Activated T-cell treated with anti-CD3 and anti-CD28 coated beads, Interleukin-2, amount 50 U/mL, for 72 hours (primary cell): ENCODE measurements at regions not wholly inside any gene's neighbourhood (a gene's known extent, or its start where the extent isn't known, plus 50 kb on each side); places are given as distances from the start of the nearest gene placed in this dataset.
"Not testable (repeated sequence)": the region's sequence is repeated elsewhere in the genome, so short reads cannot be mapped to it uniquely, and the experiment has no call there.

Experiments
- ATAC-seq, 2 donors: fragments of 150-1000 bp; cut with Tn5 transposase; replicated peaks in 1 of 2; 2 replicates each; pipeline ENCODE4 v1.10.0; 2021; ENCODE audit warnings: moderate library complexity in 2 of 2, mild to moderate bottlenecking in 1 of 2
- DNase-seq, 2 donors: peaks; one replicate each; pipeline ENCODE4 v3.0.0; 2021 to 2022; ENCODE audit warnings: mixed read lengths in 1 of 2
- H3K27ac Mint-ChIP-seq: one replicate; pipeline ENCODE4 v1.8.0; 2022; ENCODE audit warnings: mild to moderate bottlenecking, moderate library complexity, mixed read lengths
- H3K27me3 Mint-ChIP-seq: one replicate; pipeline ENCODE4 v1.8.0; 2022; ENCODE audit warnings: low read depth, mixed read lengths
- H3K36me3 Mint-ChIP-seq, 2 donors: one replicate each; pipeline ENCODE4 v1.8.0; 2022; ENCODE audit warnings: mixed read lengths in 2 of 2, mild to moderate bottlenecking in 1 of 2; ENCODE audit not compliant: insufficient read depth in 2 of 2
- H3K4me1 Mint-ChIP-seq: one replicate; pipeline ENCODE4 v1.8.0; 2022; ENCODE audit warnings: low read depth, mixed read lengths
- H3K4me3 Mint-ChIP-seq, 2 donors: one replicate each; pipeline ENCODE4 v1.8.0; 2022; ENCODE audit warnings: mild to moderate bottlenecking in 2 of 2, mixed read lengths in 2 of 2, moderate library complexity in 2 of 2
- H3K9me3 Mint-ChIP-seq, 2 donors: one replicate each; pipeline ENCODE4 v1.8.0; 2022; ENCODE audit warnings: mixed read lengths in 2 of 2

GRCh38 chr6:9138936-9139335 is 703.6 kb upstream of the SLC35B3 start:
- DNase-seq (no peak), ATAC-seq (no peak)
- H3K36me3 Mint-ChIP-seq = no peaks in the 10 kb centered on the region
- no peaks in the 10 kb centered on the region for H3K27me3 Mint-ChIP-seq
- H3K4me3 Mint-ChIP-seq = no peak overlapping the region
- no peak overlapping the region for H3K27ac Mint-ChIP-seq
- H3K4me1 Mint-ChIP-seq = no peaks in the 10 kb centered on the region
- peaks cover 2 to 9% of the 10 kb centered on the region in 2 donors for H3K9me3 Mint-ChIP-seq

DNA sequence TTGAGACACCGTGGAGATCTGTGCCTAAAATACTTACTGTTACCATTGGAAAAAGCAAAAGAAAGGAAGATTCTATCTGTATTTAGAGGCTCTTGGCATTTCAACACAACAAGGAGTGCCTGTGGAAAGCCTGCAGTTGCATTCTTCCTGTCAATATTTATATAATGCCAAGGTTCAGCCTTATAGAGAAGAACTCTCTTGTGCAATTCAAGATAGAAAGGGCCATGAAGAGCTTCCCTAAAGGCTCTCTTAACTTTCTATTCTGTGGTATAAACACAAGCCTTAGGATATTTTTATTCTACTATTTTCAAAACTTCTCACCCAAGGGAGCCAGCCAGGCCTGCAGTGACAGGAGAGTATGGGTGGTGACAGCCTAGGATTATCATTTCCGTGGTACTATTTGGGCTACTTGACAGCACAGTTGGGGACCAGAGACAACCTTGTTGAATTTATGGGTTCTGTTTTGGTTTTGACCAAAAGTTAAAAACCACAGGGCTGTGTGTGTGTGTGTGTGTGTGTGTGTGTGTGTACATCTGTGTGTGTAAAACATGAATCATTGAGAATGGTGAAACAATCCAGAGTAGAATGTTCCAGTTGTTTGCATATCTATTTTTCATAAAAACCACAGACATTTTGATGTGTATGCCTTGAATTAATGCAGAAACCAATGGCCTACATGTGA is 700.9 kb upstream of the SLC35B3 start:
- Mint-ChIP-seq H3K9me3 (peaks cover 2 to 9% of the 10 kb centered on the region in 2 donors), H3K27me3 (no peaks in the 10 kb centered on the region), H3K4me1 (no peaks in the 10 kb centered on the region), H3K36me3 (no peaks in the 10 kb centered on the region), H3K4me3 (no peak overlapping the region), H3K27ac (no peak overlapping the region)
- DNase-seq (no peak), ATAC-seq (no peak)

GRCh38 chr6:9131616-9132015 is 696.3 kb upstream of the SLC35B3 start:
- Mint-ChIP-seq H3K4me1 (no peaks in the 10 kb centered on the region), H3K36me3 (no peaks in the 10 kb centered on the region), H3K4me3 (no peak overlapping the region), H3K9me3 (peaks cover 0 to 1% of the 10 kb centered on the region in 2 donors), H3K27me3 (no peaks in the 10 kb centered on the region), H3K27ac (no peak overlapping the region)
- DNase-seq = no peak
- no peak for ATAC-seq

DNA sequence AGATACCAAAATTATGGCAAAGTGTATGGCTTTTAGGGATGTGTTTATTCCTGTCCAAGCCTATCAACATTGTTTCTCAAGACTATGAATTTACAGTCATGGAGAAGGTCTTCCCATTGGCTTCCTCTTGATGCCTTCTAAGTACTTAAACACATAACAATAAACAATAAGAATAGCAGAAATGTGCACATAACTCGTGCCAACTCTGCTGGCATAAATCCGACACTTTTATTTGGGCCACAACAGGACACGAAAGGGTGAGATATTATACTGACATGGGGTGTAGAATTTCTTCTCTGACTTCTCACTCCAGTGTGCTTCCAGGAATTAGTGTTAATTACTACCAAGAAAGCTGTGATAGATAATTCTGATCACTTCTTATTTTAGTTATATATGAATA is 695.9 kb upstream of the SLC35B3 start:
- DNase-seq (no peak), ATAC-seq (no peak)
- H3K36me3 Mint-ChIP-seq = no peaks in the 10 kb centered on the region

DNA sequence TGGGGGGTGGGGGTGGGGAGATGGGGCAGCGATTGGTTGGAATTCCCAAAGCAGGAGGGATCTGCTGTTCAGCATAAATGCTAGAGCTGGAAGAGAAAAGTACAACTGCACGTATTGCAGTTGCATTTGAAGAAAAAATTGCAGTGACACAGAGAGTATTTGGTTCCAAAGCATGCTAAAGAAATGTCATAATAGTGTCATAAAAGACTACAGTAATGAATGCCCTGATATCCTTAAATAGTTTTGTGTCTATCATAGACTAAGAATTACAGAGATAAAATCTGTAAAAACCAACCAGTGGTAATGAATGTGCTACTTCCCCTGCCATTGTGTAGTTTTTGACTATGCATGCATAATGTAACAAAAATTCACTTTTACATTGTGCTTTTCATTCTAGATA is 693.6 kb upstream of the SLC35B3 start:
- Mint-ChIP-seq H3K9me3 (peaks cover 0 to 1% of the 10 kb centered on the region in 2 donors), H3K4me1 (no peaks in the 10 kb centered on the region), H3K27ac (no peak overlapping the region), H3K27me3 (no peaks in the 10 kb centered on the region), H3K4me3 (no peak overlapping the region), H3K36me3 (no peaks in the 10 kb centered on the region)
- no peak for ATAC-seq
- no peak for DNase-seq

More for the DNA sequence above, 695.9 kb upstream of the SLC35B3 start:
- Mint-ChIP-seq H3K4me3 (no peak overlapping the region), H3K4me1 (no peaks in the 10 kb centered on the region), H3K27ac (no peak overlapping the region), H3K27me3 (no peaks in the 10 kb centered on the region), H3K9me3 (peaks cover 0 to 1% of the 10 kb centered on the region in 2 donors)

GRCh38 chr6:9126878-9127560 is 691.7 kb upstream of the SLC35B3 start:
- Mint-ChIP-seq H3K27ac (peak overlapping the region; percentile 42), H3K4me3 (no peak overlapping the region), H3K4me1 (no peaks in the 10 kb centered on the region), H3K36me3 (no peaks in the 10 kb centered on the region), H3K27me3 (no peaks in the 10 kb centered on the region), H3K9me3 (peaks cover 0 to 1% of the 10 kb centered on the region in 2 donors)
- ATAC-seq = no peak
- DNase-seq = no peak

GRCh38 chr6:9126034-9126433 is 690.7 kb upstream of the SLC35B3 start:
- H3K9me3 Mint-ChIP-seq, H3K27ac Mint-ChIP-seq, ATAC-seq, DNase-seq, H3K27me3 Mint-ChIP-seq, H3K4me3 Mint-ChIP-seq, H3K36me3 Mint-ChIP-seq, H3K4me1 Mint-ChIP-seq: not testable (repeated sequence)

DNA sequence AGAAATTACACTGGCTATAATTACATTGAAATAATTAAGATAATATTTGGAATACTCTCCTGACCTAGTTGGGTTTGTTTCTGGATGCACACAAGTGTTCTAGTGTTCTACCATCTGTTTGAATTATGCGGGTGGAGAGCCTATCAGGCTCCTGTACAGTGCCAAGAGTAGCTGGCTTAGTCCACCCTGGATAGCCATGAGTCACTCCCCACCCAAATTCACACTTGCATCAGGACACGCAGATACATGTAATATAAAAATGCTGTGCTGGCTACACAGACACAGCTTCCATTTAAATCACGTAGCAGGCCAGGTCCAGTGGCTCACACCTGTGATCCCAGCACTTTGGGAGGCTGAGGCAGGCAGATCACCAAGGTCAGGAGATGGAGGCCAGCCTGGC is 686.2 kb upstream of the SLC35B3 start:
- ATAC-seq = no peak
- H3K27ac Mint-ChIP-seq = no peak overlapping the region
- no peaks in the 10 kb centered on the region for H3K4me1 Mint-ChIP-seq
- no peaks in the 10 kb centered on the region for H3K27me3 Mint-ChIP-seq
- H3K4me3 Mint-ChIP-seq = no peak overlapping the region
- H3K36me3 Mint-ChIP-seq = no peaks in the 10 kb centered on the region
- no peaks in the 10 kb centered on the region for H3K9me3 Mint-ChIP-seq
- DNase-seq = no peak

GRCh38 chr6:9116026-9116425 is 680.7 kb upstream of the SLC35B3 start:
- ATAC-seq = no peak
- H3K4me1 Mint-ChIP-seq = no peaks in the 10 kb centered on the region
- no peaks in the 10 kb centered on the region for H3K27me3 Mint-ChIP-seq
- no peak overlapping the region for H3K27ac Mint-ChIP-seq
- no peaks in the 10 kb centered on the region for H3K9me3 Mint-ChIP-seq
- H3K36me3 Mint-ChIP-seq = no peaks in the 10 kb centered on the region
- no peak for DNase-seq
- no peak overlapping the region for H3K4me3 Mint-ChIP-seq

DNA sequence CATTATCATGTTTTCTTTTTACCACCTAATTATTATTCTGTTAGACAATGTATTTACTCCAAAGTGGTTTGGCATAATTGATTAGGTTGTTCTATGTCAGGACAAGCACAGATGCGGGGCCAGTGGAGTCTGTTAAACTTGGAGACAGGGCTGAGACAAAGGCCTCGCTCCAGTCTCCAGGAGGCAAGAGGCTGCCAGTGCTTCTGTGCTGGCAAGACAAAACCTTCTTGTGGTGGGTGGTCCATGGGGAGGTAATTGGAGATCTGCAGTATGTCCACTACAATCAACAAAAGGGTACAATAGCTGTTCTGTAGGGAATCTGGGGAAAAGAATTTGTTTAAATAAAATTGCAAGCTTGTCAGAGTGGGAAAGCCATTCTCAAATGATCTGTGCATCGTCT is 677.2 kb upstream of the SLC35B3 start:
- ATAC-seq = no peak
- H3K4me1 Mint-ChIP-seq = no peaks in the 10 kb centered on the region

GRCh38 chr6:9103876-9104521 is 668.7 kb upstream of the SLC35B3 start:
- peaks cover 4 to 8% of the 10 kb centered on the region in 2 donors for H3K9me3 Mint-ChIP-seq
- H3K4me3 Mint-ChIP-seq = no peak overlapping the region
- H3K27me3 Mint-ChIP-seq = no peaks in the 10 kb centered on the region
- ATAC-seq (no peak), DNase-seq (no peak)
- H3K27ac Mint-ChIP-seq = no peak overlapping the region
- no peaks in the 10 kb centered on the region for H3K4me1 Mint-ChIP-seq
- no peaks in the 10 kb centered on the region for H3K36me3 Mint-ChIP-seq

More for the DNA sequence above, 677.2 kb upstream of the SLC35B3 start:
- H3K27ac Mint-ChIP-seq = no peak overlapping the region
- no peaks in the 10 kb centered on the region for H3K36me3 Mint-ChIP-seq
- H3K27me3 Mint-ChIP-seq = no peaks in the 10 kb centered on the region
- DNase-seq = no peak
- no peak overlapping the region for H3K4me3 Mint-ChIP-seq
- H3K9me3 Mint-ChIP-seq = no peaks in the 10 kb centered on the region

GRCh38 chr6:9101920-9102319 is 666.6 kb upstream of the SLC35B3 start:
- Mint-ChIP-seq H3K27me3 (no peaks in the 10 kb centered on the region), H3K4me3 (no peak overlapping the region), H3K27ac (no peak overlapping the region), H3K36me3 (no peaks in the 10 kb centered on the region), H3K9me3 (peaks cover 4 to 8% of the 10 kb centered on the region in 2 donors), H3K4me1 (no peaks in the 10 kb centered on the region)
- ATAC-seq = no peak
- DNase-seq = no peak

GRCh38 chr6:9100869-9101580 is 665.7 kb upstream of the SLC35B3 start:
- Mint-ChIP-seq H3K27me3 (no peaks in the 10 kb centered on the region), H3K36me3 (no peaks in the 10 kb centered on the region), H3K9me3 (peaks cover 4 to 8% of the 10 kb centered on the region in 2 donors), H3K4me1 (no peaks in the 10 kb centered on the region), H3K4me3 (no peak overlapping the region), H3K27ac (no peak overlapping the region)
- no peak for ATAC-seq
- no peak for DNase-seq
